H9 (cell line): ENCODE measurements at regions not wholly inside any gene's neighbourhood (a gene's known extent, or its start where the extent isn't known, plus 50 kb on each side); places are given as distances from the start of the nearest gene placed in this dataset.

Experiments
- DNase-seq: peaks from one replicate; pipeline ENCODE4 v3.0.0-alpha.2; 2017
- H2AFZ ChIP-seq: one replicate; pipeline ENCODE4 v1.6.1; 2013; ENCODE audit warnings: mild to moderate bottlenecking, low read length, control low read depth, moderate library complexity
- H2AK5ac ChIP-seq: 2 replicates; pipeline ENCODE4 v1.6.1; 2013; ENCODE audit warnings: low read length, control low read depth, mixed read lengths; ENCODE audit not compliant: insufficient read length
- H2BK120ac ChIP-seq: one replicate; pipeline ENCODE4 v1.6.1; 2013; ENCODE audit warnings: low read depth, mild to moderate bottlenecking, low read length, control low read depth, inconsistent platforms; ENCODE audit not compliant: poor library complexity, severe bottlenecking
- H2BK12ac ChIP-seq: 2 replicates; pipeline ENCODE4 v1.6.1; 2013; ENCODE audit warnings: low read length, control low read depth, mixed read lengths, low read depth; ENCODE audit not compliant: insufficient read length
- H2BK15ac ChIP-seq: 2 replicates; pipeline ENCODE4 v1.6.1; 2013; ENCODE audit warnings: low read depth, low read length, control low read depth
- H2BK20ac ChIP-seq: one replicate; pipeline ENCODE4 v1.6.1; 2013; ENCODE audit warnings: low read depth, mild to moderate bottlenecking, low read length, control low read depth, inconsistent platforms; ENCODE audit not compliant: poor library complexity, severe bottlenecking
- H2BK5ac ChIP-seq: 2 replicates; pipeline ENCODE4 v1.6.1; 2013; ENCODE audit warnings: low read length, control low read depth, mixed read lengths; ENCODE audit not compliant: insufficient read length
- H3K14ac ChIP-seq: 2 replicates; pipeline ENCODE4 v1.6.1; 2013; ENCODE audit warnings: low read length, control low read depth; ENCODE audit not compliant: insufficient read depth
- H3K18ac ChIP-seq: 2 replicates; pipeline ENCODE4 v1.6.1; 2013; ENCODE audit warnings: low read depth, mild to moderate bottlenecking, mixed read lengths, low read length, control low read depth; ENCODE audit not compliant: insufficient read length
- H3K23ac ChIP-seq: 2 replicates; pipeline ENCODE4 v1.6.1; 2013; ENCODE audit warnings: low read length, control low read depth, mixed read lengths, low read depth; ENCODE audit not compliant: insufficient read length
- H3K23me2 ChIP-seq: 2 replicates; pipeline ENCODE4 v1.6.1; 2013; ENCODE audit warnings: low read depth, mild to moderate bottlenecking, mixed read lengths, low read length, control low read depth; ENCODE audit not compliant: insufficient read length, poor library complexity, severe bottlenecking
- H3K27ac ChIP-seq: 2 replicates; pipeline ENCODE4 v1.5.1; 2013; ENCODE audit warnings: low read length, control low read depth, mixed read lengths, low read depth; ENCODE audit not compliant: insufficient read length
- H3K27me3 ChIP-seq: 2 replicates; pipeline ENCODE4 v1.6.1; 2013; ENCODE audit warnings: low read length, control low read depth, inconsistent platforms; ENCODE audit not compliant: insufficient read depth
- H3K4ac ChIP-seq: 2 replicates; pipeline ENCODE4 v1.6.1; 2013; ENCODE audit warnings: low read depth, mild to moderate bottlenecking, control low read depth, inconsistent platforms, low read length, moderate library complexity
- H3K4me1 ChIP-seq: 2 replicates; pipeline ENCODE4 v1.6.1; 2013; ENCODE audit warnings: low read length, control low read depth, inconsistent platforms; ENCODE audit not compliant: insufficient read depth
- H3K4me2 ChIP-seq: 2 replicates; pipeline ENCODE4 v1.6.1; 2013; ENCODE audit warnings: low read length, control low read depth, mixed read lengths; ENCODE audit not compliant: insufficient read length, insufficient read depth
- H3K56ac ChIP-seq: 2 replicates; pipeline ENCODE4 v1.6.1; 2013; ENCODE audit warnings: low read depth, mild to moderate bottlenecking, mixed read lengths, low read length, control low read depth; ENCODE audit not compliant: insufficient read length
- H3K79me1 ChIP-seq: 2 replicates; pipeline ENCODE4 v1.6.1; 2013; ENCODE audit warnings: low read depth, mild to moderate bottlenecking, moderate library complexity, low read length, control low read depth, inconsistent platforms; ENCODE audit not compliant: insufficient read depth, poor library complexity, severe bottlenecking
- H3K79me2 ChIP-seq: 2 replicates; pipeline ENCODE4 v1.6.1; 2013; ENCODE audit warnings: low read length, control low read depth, inconsistent platforms; ENCODE audit not compliant: insufficient read depth
- H3K9ac ChIP-seq: 2 replicates; pipeline ENCODE4 v1.6.1; 2013; ENCODE audit warnings: low read length, control low read depth, mixed read lengths; ENCODE audit not compliant: insufficient read length; ENCODE audit errors: extremely low read depth
- H3K9me3 ChIP-seq: one replicate; pipeline ENCODE4 v1.6.1; 2013; ENCODE audit warnings: low read depth, low read length, inconsistent platforms; ENCODE audit not compliant: control insufficient read depth
- H3T11ph ChIP-seq: one replicate; pipeline ENCODE4 v1.6.1; 2013; ENCODE audit warnings: mild to moderate bottlenecking, low read length, control low read depth, inconsistent platforms
- H4K20me1 ChIP-seq: one replicate; pipeline ENCODE4 v1.6.1; 2013; ENCODE audit not compliant: control insufficient read depth, insufficient read length, insufficient read depth
- H4K5ac ChIP-seq: 2 replicates; pipeline ENCODE4 v1.6.1; 2013; ENCODE audit warnings: low read depth, mild to moderate bottlenecking, mixed read lengths, low read length, control low read depth; ENCODE audit not compliant: insufficient read length
- H4K8ac ChIP-seq: replicated peaks from 2 replicates; pipeline ENCODE4 v1.6.1; 2013; ENCODE audit warnings: low read length, control low read depth, mixed read lengths, low read depth; ENCODE audit not compliant: insufficient read length
- H4K91ac ChIP-seq: 2 replicates; pipeline ENCODE4 v1.6.1; 2013; ENCODE audit warnings: low read depth, mild to moderate bottlenecking, moderate library complexity, mixed read lengths, low read length, control low read depth; ENCODE audit not compliant: insufficient read length
- H3K27ac Mint-ChIP-seq, 3 experiments: 2 replicates in 2 of 3; 3 replicates in 1 of 3; pipeline ENCODE4 v1.8.0; 2020 to 2021; ENCODE audit warnings: mixed read lengths in 3 of 3, mild to moderate bottlenecking in 1 of 3, moderate library complexity in 1 of 3
- H3K27me3 Mint-ChIP-seq: 2 replicates; pipeline ENCODE4 v1.8.0; 2021; ENCODE audit warnings: low read depth, mild to moderate bottlenecking, moderate library complexity, mixed read lengths
- H3K36me3 Mint-ChIP-seq, 3 experiments: 2 replicates in 2 of 3; 3 replicates in 1 of 3; pipeline ENCODE4 v1.8.0; 2020 to 2021; ENCODE audit warnings: low read depth in 3 of 3, mixed read lengths in 3 of 3; ENCODE audit not compliant: insufficient read depth in 1 of 3
- H3K4me1 Mint-ChIP-seq, 2 experiments: 2 replicates each; pipeline ENCODE4 v1.8.0; 2020; ENCODE audit warnings: mixed read lengths in 2 of 2
- H3K4me3 Mint-ChIP-seq, 2 experiments: 2 replicates in 1 of 2; 3 replicates in 1 of 2; pipeline ENCODE4 v1.8.0; 2020 to 2021; ENCODE audit warnings: mild to moderate bottlenecking in 2 of 2, mixed read lengths in 2 of 2, moderate library complexity in 1 of 2
- H3K9me3 Mint-ChIP-seq, 2 experiments: 2 replicates in 1 of 2; 3 replicates in 1 of 2; pipeline ENCODE4 v1.8.0; 2020; ENCODE audit warnings: mild to moderate bottlenecking in 2 of 2, mixed read lengths in 2 of 2, moderate library complexity in 1 of 2
- CTCF ChIP-seq: fragments of 200-600 bp; sonication (generic); conservative IDR thresholded peaks from 3 replicates; pipeline ENCODE4 v1.8.0; 2021; ENCODE audit warnings: antibody characterized with exemption, mild to moderate bottlenecking
- WGBS: extraction: QIAGEN DNeasy Blood & Tissue Kit; methylation state at CpG from one replicate; pipeline ENCODE4 v1.1.7; 2013; ENCODE audit warnings: missing lambda C conversion rate, low lambda C conversion rate, mixed read lengths; ENCODE audit not compliant: insufficient read length; ENCODE audit errors: extremely low coverage; 5-methylcytosine and 5-hydroxymethylcytosine counted together

- Histone ChIP-seq H2BK120ac (no peak overlapping the region), H2BK20ac (no peak overlapping the region), H3K14ac (no peak overlapping the region), H3K4me1 (no peaks in the 10 kb centered on the region), H3K56ac (no peak overlapping the region), H3K27me3 (no peaks in the 10 kb centered on the region), H3K23ac (no peak overlapping the region), H3K9ac (no peak overlapping the region), H3K18ac (no peak overlapping the region), H2AFZ (no peak overlapping the region), H2BK5ac (no peak overlapping the region), H4K20me1 (no peaks in the 10 kb centered on the region), H2BK12ac (no peak overlapping the region), H2BK15ac (no peak overlapping the region), H3K79me1 (no peaks in the 10 kb centered on the region), H3K27ac (no peak overlapping the region), H4K5ac (no peak overlapping the region), H3K23me2 (no peaks in the 10 kb centered on the region), H3T11ph (no peak overlapping the region), H4K8ac (no peak overlapping the region), H3K9me3 (no peaks in the 10 kb centered on the region), H3K4ac (no peak overlapping the region), H3K4me2 (no peak overlapping the region), H2AK5ac (no peak overlapping the region), H3K79me2 (no peaks in the 10 kb centered on the region), H4K91ac (no peak overlapping the region)
- no peak for TF ChIP-seq CTCF
- Mint-ChIP-seq H3K4me1 (peaks cover 0 to 3% of the 10 kb centered on the region in 2 experiments; a peak in 1 of 4 replicates), H3K27ac (no peak overlapping the region), H3K4me3 (no peak overlapping the region), H3K27me3 (no peaks in the 10 kb centered on the region), H3K9me3 (peaks cover 18 to 20% of the 10 kb centered on the region in 2 experiments), H3K36me3 (peaks cover 3 to 17% (median 12%) of the 10 kb centered on the region in 3 experiments; a peak in 6 of 7 replicates)
- no CpG with 5 or more reads among the region's 1 CpG for WGBS
- no peak for DNase-seq
Measured at GRCh38 chr4:22077571-22077970, 129.0 kb upstream of the KCNIP4 start.
